Ovary (tissue), 3 donors: ENCODE measurements at regions not wholly inside any gene's neighbourhood (a gene's known extent, or its start where the extent isn't known, plus 50 kb on each side); places are given as distances from the start of the nearest gene placed in this dataset.

ENCODE experiments used
- CTCF ChIP-seq, 3 donors: fragments of 450-650 bp in 2 of 3; fragments of 200-600 bp in 1 of 3; IDR thresholded peaks; one replicate each; pipeline versions ENCODE4 v1.5.1 to v1.8.0; 2016 to 2022; ENCODE audit warnings: antibody characterized with exemption in 3 of 3, mild to moderate bottlenecking in 1 of 3
- EP300 ChIP-seq: sonication (generic); formaldehyde crosslinking; IDR thresholded peaks from one replicate; pipeline ENCODE4 v1.6.1; 2017; ENCODE audit warnings: antibody characterized with exemption
- POLR2A ChIP-seq: fragments of 450-650 bp; IDR thresholded peaks from one replicate; pipeline ENCODE4 v1.6.1; 2017; ENCODE audit warnings: antibody characterized with exemption, mild to moderate bottlenecking, moderate library complexity
- donor health status: DM: no; HTN: no; CAD: no.

GRCh38 chr6:101108286-101108685, 227.2 kb upstream of the ASCC3 start:
- TF ChIP-seq POLR2A (no peak), EP300 (no peak), CTCF (IDR thresholded peaks at IDR 0.05) (no peak)
